Activated CD4-positive, alpha-beta T cell treated with anti-CD3 and anti-CD28 coated beads, Interleukin-10, Interleukin-2, amounts not matched to agents 100 ng/mL and 50 ng/mL, durations not matched to agents 16 hours and 8 hours (primary cell): ENCODE measurements at regions not wholly inside any gene's neighbourhood (a gene's known extent, or its start where the extent isn't known, plus 50 kb on each side); places are given as distances from the start of the nearest gene placed in this dataset.

Experiments used
- DNase-seq: peaks from one replicate; pipeline ENCODE4 v3.0.0-alpha.2; 2020

GRCh38 chr2:107025869-107026380 is 140.0 kb upstream of the ST6GAL2 start:
- no peak for DNase-seq

DNA sequence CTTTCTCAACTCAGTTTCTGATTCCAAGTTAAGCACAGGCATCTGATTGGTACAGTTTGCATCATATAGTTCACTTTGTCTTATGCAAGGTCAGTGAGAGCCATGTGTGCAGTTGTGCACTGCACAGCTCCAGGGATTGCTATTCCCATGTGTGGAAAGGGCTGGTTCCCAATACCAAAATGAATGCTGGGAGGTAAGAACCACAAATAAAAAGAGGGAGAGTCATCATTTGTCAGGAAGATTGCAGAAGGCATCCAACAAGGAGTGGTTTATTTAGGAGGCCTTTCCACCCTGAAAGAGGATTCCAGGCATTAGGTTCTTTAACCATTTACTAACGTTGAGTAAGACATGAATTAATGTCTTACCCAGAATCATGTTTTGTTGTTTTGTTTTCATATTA is 141.2 kb upstream of the ST6GAL2 start:
- DNase-seq: no peak

- no peak for DNase-seq
Observed at GRCh38 chr2:107027810-107028209, 141.8 kb upstream of the ST6GAL2 start.

DNA sequence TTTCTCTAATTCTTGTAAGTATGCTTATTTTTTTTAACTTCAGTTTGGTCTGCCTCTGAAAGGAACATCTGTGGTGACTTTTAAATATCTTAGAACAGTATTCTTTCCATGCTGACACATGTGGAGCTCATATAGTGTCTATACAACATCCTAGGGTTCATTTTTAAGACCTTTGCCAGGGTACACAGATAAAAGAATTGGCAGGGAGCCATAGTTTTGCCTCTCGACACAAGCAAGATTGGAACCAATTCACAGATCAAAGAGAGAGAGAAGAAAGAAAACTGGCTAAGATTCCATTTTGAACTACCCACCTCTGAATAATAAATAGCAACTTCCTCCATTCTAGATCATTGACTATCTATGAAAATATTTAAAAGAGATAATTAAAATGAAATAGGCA is 142.7 kb upstream of the ST6GAL2 start:
- DNase-seq: no peak

DNA sequence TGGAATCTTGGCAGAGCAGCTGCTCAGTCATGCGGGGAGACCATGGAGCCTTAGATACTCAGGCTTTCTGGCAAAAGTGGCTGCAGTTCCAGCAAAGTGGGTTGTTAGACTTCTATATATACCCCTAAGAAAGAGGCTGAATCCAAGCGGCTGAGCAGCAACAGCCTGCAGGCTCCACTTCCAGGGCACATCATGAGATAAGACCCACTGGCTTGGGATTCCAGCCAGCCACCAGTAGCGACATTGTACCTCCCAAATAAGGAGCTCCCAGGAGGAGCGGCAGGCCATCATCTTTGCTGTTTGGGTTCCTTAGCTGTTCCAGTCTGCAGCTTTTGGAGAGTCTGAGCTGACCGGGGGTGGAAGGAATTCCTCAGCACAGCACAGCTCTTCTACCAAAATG is 150.3 kb upstream of the ST6GAL2 start:
- DNase-seq: no peak

DNA sequence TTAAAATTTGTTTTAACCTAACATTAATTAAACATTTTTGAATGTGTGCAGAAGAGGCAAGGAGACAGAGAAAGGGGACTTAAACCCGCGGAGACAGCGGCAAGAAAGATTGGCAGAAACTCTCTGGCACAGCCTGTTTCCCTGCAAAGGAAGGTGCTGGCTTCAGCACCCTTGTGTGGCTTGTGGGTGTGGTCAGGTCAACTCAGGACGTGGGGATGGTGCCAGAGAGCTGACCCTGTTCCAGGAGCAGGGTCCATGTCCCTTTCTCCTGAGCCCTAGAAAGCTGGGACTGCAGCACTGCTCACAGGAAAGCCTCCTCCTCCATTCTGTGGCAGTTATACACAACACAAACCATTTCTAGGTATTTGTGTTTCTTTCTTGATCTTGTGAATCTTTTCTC is 176.2 kb upstream of the ST6GAL2 start:
- DNase-seq: no peak

- no peak for DNase-seq
Observed at GRCh38 chr2:107062599-107063220, 176.7 kb upstream of the ST6GAL2 start.

DNA sequence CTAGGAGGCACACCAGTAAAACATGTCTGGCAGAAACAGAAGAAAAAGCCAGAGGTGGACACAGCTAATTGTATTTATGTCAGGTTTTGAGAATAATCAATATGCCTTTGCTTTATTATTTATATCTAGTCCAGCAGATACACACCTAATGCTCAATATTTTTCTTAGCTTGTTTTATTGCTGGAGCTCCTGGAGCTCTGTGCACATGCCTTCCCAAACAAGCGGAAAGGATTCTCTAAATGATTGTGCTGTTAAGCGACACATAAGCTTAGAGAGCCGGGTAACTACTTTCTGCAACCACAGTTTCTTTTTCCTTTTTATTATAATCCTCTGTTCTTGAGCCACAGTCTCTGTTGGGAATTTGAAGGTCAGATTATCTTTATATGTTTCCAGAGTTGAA is 177.3 kb upstream of the ST6GAL2 start:
- no peak for DNase-seq

GRCh38 chr2:107064750-107065149 is 178.8 kb upstream of the ST6GAL2 start:
- DNase-seq: no peak

- DNase-seq: no peak
Observed at GRCh38 chr2:107068069-107068916, 182.3 kb upstream of the ST6GAL2 start.

GRCh38 chr2:107069890-107070289 is 183.9 kb upstream of the ST6GAL2 start:
- no peak for DNase-seq

GRCh38 chr2:107072150-107072940 is 186.4 kb upstream of the ST6GAL2 start:
- DNase-seq: no peak

- DNase-seq: no peak
Observed at GRCh38 chr2:107078584-107078983, 192.6 kb upstream of the ST6GAL2 start.

DNA sequence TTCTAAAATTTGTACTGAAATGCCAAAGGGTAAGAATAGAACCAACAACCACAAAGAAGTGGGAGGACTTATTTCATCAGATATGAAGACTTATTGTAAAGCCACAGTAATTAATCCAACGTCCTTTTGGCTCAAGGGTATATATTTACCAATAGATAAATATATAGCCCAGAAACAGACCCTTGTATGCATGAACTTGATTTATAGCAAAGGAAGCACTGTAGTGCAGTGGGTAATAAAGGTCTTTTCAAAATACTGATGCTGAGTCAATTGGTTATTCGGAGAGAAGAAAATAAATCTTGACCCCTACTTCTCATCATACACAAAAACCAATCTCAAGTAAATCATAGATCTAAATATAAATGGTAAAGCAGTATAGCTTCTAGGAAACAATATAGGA is 200.5 kb upstream of the ST6GAL2 start:
- no peak for DNase-seq

GRCh38 chr2:107088156-107088555 is 202.2 kb upstream of the ST6GAL2 start:
- no peak for DNase-seq

- DNase-seq: no peak
Observed at GRCh38 chr2:107091163-107091864, 205.3 kb upstream of the ST6GAL2 start.

DNA sequence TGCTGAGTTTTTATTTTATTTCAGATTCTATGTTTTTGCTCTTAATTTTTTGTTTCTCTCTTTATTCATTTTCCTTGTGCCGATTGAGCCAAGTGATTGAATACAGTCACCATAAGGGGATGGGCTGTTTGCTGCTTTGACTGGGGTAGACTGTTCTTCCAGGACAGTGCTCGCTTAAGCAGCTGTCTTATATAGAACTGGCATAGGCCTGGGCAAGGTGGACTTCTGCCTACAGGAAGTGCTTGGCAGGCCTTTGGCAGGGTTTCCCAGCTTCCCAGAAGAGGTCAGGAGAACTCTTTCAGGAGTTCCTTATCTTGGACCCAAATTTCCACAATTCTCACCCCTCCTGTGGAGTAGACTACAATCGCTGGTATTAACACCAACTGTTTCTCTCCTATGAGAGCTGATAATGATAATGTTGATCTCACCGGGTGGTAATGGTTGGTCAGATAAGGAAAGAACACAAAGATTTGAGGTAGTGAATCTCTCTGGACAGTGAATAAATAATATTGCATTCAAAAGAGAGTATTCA is 207.5 kb upstream of the ST6GAL2 start:
- no peak for DNase-seq

DNA sequence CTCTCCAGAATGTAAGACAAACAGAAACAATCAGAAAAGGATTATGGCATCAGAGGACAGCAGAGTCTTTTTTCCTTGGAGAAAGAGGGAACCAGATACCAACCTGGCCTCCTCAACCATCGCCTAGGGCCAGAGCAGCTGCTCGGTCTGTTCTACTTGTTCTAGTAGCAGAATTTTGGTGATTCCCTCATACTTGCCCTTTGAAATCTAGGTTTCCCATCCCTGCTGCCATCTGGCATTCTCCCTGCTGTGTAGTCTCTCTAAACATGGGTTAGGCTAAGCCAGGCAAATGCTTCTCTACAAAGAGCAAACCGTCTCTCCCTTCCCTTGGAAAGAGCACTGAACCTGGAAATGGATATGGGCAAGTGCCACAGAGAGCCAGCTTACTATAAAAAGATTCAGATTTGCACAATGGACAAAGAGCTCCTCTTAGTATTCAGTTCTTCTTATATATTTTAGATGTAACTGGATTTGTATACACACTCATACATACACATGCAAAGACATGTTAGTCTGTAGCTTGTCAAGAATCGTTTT is 208.6 kb upstream of the ST6GAL2 start:
- DNase-seq: no peak

GRCh38 chr2:107102176-107102575 is 216.2 kb upstream of the ST6GAL2 start:
- DNase-seq: no peak

- no peak for DNase-seq
Observed at GRCh38 chr2:107107351-107107750, 221.4 kb upstream of the ST6GAL2 start.

DNA sequence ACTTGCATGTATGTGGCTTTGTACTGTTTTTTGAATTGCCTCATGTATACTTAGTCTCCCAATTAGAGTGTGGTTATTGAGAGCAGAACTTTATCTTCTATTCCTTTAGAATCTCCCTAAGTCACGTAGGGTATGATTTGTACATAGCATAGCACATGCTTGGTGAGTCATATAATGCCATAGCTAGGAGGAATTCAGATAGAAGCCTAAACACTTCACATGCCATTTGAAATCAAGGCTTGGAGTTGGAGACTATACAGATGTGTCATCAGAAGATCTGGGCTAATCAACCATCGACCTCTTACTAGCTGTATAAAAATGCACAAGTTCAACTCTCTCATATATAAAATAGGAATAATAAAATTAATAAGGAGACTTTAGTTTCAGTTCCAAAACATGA is 222.6 kb upstream of the ST6GAL2 start:
- DNase-seq: no peak

GRCh38 chr2:107111623-107112022 is 225.7 kb upstream of the ST6GAL2 start:
- DNase-seq: no peak
